Hindlimb muscle (tissue), 1 donor: ENCODE measurements at regions not wholly inside any gene's neighbourhood (a gene's known extent, or its start where the extent isn't known, plus 50 kb on each side); places are given as distances from the start of the nearest gene placed in this dataset.

Source experiments
- DNase-seq: peaks from one replicate; pipeline ENCODE4 v3.0.0-alpha.2; 2013

- DNase-seq, result no peak
Measured at GRCh38 chr6:18674346-18674745, 287.2 kb downstream of the RNF144B start.

DNA sequence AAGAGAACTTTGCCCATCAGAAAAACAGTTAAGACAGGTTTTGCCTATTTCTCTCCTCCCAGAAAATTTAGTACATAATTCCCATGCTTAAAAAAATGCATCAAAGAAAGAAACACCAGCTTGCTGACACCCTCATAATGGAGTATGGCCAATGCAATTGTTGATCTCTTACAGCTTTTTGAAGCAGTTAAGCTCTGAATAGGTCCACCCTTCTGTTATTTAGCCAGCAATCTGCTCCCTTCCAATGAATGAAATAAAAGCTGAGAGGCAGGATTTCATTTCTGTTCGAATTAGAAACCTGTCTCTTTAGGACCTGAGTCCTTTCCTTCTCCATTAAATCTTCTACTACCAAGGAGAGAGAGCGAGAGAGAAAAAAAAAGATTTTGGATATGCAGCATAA, 288.7 kb downstream of the RNF144B start:
- DNase-seq, result no peak

DNA sequence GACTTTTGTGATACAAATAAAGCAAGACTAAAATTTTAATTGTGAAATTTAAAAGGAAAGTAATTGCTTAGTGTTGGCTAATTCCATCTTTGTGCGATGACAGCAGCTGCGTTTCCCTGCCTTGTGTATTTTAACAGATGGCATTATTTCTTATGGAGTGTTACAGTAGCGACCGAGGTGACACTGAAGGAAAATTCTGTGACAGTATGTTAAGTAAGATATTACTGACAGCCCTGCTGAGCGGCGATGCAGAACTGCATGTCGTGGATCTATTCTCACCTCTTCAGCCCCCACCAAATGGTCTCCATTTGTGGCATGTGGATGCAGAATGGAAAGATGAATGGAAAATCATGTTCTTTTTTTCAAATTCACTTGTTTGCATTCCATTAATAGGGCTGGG, 289.4 kb downstream of the RNF144B start:
- no peak for DNase-seq

GRCh38 chr6:18680842-18681241, 293.7 kb downstream of the RNF144B start:
- DNase-seq, result no peak

DNA sequence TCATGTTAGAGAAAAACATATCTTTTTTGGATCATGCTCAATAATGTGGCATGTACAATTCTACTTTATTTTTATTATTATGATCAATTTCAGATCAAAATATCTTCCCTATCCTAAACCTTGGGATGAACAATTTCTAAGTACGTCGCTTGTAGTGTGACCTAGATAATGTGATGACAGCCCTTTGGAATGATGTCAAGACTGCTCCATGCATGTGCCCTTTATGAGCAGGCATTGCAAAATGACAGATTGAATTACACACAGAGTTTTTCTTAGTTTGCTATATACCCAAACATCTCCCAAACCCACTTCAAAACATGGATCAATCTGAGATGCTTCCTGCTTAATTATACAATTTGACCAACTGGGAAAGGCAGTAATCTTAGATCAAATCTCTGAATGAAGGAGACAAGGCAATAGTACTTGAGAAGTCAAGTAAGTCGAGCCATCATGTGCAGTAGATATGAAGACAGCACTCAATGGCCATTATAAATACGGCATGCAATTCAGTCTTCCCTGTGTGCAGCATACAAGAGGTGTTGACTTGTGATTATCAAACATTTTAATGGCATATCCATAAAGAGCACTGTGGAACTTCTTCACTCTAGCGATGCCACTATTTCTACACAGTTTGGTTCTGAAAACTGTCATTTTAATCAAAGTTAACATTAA, 294.8 kb downstream of the RNF144B start:
- no peak for DNase-seq

DNA sequence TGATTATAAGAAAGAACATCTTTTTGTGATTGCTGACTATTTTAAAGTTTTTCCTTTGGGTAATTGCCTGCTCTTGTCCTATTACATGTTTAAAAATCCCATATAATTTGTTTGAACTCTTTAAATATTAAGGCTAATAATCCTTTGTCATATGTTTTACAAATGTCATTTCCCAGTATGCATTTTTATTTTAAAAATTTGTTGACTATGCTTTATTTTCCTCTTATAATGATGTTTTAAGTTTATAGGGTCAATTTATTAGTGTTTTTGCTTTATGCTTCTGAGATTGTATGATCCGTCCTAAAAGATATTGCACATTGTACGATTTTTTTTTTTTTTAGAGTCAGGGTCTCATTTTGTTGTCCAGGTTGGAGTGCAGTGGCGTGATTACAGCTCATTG, 297.2 kb downstream of the RNF144B start:
- no peak for DNase-seq

DNA sequence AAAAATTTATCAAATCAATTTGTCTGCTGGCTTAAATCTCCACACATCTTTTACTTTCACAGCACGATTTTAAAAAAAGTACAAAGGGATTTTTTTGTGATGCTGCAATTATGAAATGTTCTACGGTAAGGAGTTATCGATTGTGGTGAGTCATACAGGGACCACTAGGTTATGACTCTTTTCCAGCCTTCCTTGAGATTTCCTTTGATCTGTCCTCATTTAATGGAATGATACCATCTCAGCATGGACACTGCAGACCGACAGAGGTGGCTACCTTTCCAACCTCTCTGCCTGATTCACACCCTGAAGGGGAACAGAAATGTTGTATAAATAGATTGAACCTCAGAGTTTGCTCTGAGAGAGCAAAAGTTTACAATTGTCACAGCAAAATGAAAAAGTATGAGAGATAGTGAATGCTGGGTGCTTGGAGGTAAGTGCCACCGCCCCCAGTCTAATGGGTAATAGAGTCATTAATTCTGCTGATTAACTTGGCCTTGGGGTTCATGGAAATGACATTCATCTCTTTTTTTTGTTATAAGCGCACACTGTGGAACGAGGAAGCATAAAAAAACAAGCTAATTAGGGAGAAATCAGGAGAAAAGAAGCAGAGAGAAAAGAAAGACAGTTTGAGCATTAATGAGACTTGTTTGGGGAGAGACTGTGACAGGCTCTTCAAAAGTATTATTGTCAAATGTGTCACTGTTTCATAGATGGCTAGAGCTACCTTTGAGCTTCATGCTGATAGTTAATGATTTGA, 306.0 kb downstream of the RNF144B start:
- no peak for DNase-seq

DNA sequence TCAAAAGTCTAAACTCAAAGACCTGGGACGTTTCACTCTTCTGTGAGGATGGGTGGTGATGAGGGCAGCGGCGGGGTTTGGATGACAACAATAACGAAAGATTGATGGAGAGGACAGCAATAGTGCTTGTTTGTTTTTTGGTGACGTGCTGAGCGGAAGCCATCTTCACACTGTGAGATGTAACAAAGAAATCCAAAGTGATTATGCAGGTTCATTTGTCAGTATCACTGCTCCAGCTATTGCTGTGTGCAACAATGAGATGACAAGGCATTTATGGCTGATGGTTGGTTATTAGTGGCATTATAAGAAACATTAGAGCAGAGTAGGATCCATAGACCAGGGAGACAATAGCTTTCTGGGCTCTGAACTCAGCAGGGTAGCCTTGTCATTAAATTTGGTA, 306.7 kb downstream of the RNF144B start:
- DNase-seq, result no peak

DNA sequence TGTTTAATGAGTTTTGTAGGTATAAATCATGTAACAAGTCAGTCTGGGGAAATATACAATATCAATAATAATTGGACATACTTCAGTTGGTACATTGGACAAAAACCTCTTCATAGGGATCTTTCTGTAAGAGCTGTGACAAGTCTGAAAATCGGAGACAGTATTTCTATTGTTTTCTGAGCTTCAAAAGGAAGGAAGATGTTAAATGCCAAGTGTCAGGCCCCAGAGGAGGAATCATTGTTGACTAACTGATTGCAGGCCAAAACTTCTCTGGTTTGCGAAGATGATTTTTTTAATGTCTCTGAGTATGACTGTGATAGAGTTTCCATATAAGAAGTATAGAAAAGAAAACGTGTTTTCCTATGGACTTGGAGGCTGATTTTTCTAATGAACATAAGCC, 316.4 kb downstream of the RNF144B start:
- no peak for DNase-seq

GRCh38 chr6:18707714-18708439, 320.7 kb downstream of the RNF144B start:
- no peak for DNase-seq

DNA sequence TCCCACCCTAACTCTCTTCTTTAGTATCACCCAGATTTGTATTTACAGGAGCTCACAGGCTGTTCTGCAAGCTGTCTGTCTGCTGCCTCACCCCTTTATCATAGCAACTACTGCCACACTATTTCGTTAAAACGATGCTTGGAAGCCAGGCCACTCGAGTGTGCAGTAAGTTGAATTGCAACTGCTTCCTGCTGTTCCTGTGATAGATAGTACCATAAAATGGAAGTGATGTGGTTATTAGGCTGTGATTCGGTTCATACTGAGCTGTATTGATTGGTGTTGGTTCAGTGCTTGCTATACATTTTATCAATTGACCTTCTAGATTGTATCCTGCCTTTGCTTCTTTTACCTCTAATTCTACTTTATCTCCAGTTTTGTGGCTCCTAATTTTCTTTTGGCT, 325.4 kb downstream of the RNF144B start:
- no peak for DNase-seq

- DNase-seq, result no peak
Measured at GRCh38 chr6:18720075-18720474, 332.9 kb downstream of the RNF144B start.

- DNase-seq, result no peak
Measured at GRCh38 chr6:18724056-18724455, 336.9 kb downstream of the RNF144B start.

- DNase-seq, result no peak
Measured at GRCh38 chr6:18725449-18725848, 338.3 kb downstream of the RNF144B start.

DNA sequence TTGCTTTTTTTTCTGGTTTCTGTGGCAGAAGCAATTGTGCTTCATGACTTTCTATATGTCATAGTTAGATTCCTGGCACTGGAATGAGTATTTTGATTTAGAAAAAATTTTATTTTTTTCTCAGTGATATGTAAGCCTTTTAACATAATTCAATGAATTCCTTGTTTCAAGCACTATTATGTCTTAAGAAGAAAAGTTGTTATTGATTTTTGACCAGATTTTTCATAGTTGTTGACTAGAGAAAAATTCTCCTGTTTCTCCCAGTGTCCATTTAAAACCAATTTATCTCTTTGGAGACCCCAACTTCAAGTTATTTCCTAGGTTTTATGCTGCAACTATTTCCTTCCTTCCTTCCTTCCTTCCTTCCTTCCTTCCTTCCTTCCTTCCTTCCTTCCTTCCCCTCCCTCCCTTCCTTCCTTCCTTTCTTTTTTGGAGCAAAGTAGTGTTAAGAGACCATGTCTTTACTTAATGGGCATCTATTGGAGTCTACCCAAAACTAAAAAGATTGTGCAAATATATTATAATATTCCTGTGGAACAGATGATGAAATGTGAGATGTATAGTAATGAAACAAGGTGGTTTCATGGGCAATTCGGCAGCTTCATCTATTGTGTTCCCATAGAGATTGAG, 346.9 kb downstream of the RNF144B start:
- no peak for DNase-seq

DNA sequence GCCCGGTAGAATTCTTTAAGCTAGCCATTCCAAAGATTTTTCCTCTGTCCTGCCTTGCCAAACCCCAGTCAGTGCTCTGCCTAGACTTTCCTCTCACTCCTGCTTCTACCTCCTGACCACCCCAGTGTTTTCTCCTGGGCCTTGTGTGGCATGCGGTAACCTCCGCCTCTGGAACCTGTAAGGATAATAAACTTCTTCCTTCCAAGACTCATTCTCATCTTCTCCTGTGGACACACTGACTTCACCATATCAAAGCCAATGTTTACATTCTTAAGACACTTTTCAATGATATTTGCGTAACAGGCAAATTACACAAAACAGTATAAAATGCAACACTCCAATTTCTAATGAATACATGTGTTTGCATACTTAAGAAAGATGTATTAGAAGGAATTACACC, 354.6 kb downstream of the RNF144B start:
- no peak for DNase-seq

DNA sequence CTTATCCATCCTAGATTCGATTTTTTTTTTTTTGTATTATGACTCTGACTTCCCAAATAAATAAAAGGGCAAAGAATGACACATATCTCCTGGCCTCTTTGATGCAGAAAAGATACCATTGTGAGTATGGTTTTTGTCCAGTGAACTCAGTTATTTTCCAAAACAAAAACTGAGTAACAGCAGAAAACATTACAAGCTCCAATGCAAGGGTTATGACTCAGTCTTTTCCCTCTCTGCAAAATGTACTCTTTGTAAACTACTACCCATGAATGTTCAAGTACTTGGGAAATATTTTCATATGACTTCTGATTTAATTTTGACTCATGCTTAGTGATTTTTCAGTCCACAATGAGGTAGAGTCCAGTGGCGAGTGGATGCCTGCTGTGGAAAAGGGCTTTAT, 355.3 kb downstream of the RNF144B start:
- DNase-seq, result no peak

- DNase-seq, result no peak
Measured at GRCh38 chr6:18746727-18747126, 359.6 kb downstream of the RNF144B start.

GRCh38 chr6:18748314-18748713, 361.2 kb downstream of the RNF144B start:
- no peak for DNase-seq

GRCh38 chr6:18752278-18753068, 365.3 kb downstream of the RNF144B start:
- no peak for DNase-seq

- DNase-seq, result no peak
Measured at GRCh38 chr6:18753076-18753475, 365.9 kb downstream of the RNF144B start.

DNA sequence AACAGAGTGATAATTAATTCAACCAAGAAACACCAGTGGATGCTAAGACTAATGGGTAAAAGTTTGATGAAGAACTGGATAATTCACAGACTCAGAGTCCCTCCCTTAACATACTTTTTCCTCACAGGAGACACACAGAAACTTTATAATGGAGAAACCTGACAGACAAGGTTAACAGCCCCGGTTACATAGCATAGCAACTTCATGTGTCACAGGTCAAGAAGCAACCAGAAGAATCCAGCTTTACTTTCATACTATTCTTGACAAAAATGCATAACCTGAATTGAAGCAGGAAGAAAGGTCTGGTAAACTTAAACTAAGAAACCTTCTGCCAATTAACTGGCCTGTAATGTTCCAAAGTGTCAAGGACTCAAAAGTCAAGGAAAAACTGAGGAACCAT, 375.9 kb downstream of the RNF144B start:
- DNase-seq, result no peak
